ENCODE measurements at regions not wholly inside any gene's neighbourhood (a gene's known extent, or its start where the extent isn't known, plus 50 kb on each side); places are given as distances from the start of the nearest gene placed in this dataset.

DNA sequence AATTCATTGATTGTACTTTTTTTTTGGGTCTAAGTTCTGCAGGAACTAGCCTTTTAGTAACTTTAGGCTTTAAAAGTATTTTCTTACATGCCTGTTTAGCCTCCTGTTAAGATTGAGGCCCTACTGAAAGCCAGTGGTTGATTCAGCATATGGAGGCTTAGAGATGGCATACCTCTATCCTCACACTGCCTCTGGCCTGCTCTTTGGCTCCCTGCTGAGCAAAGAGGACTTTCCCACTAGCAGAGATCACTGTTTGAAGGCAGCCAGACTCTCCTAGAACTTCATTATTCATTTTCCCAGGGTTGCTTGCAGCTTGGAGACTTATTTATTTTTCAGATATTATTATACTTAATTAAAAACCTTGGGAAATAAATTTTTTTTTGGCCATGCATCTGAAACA, 405.6 kb upstream of the MEX3C start:
- no peaks in the 10 kb centered on the region for H3K27me3 ChIP-seq (ENCODE audit: control insufficient read depth, insufficient read depth, low read length, poor library complexity, severe bottlenecking)
- no peak overlapping the region for H3K27ac ChIP-seq (ENCODE audit: insufficient read depth, low read depth, low read length, poor library complexity, severe bottlenecking)
- no peak overlapping the region for H3K4me3 ChIP-seq (ENCODE audit: insufficient read depth, low read depth, low read length)

DNA sequence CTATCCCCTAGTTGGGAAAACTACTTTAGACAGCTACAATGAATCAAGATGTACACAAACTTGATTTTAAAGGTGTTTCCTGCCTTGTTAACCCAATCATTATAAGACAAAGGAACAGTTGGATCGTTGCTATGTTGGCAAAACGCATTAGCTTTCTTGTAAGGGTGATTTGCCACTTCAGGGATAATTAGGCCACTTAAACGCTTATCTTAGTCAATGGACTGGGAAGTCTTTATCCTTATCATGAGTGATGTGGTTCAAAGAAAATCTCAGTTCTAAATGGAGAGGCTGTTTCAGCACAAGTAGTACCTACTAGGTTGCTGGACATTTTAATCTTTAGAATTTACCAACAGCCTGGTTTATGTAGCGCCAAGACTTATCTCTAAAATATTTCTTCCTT, 406.1 kb upstream of the MEX3C start:
- Histone ChIP-seq H3K27me3 (ENCODE audit: control insufficient read depth, insufficient read depth, low read length, poor library complexity, severe bottlenecking) (no peaks in the 10 kb centered on the region), H3K4me1 (ENCODE audit: control insufficient read depth, insufficient read depth, low read length) (no peaks in the 10 kb centered on the region), H3K27ac (ENCODE audit: insufficient read depth, low read depth, low read length, poor library complexity, severe bottlenecking) (no peak overlapping the region), H3K9me3 (ENCODE audit: control insufficient read depth, low read length) (no peaks in the 10 kb centered on the region), H3K4me3 (ENCODE audit: insufficient read depth, low read depth, low read length) (no peak overlapping the region), H3K36me3 (ENCODE audit: control insufficient read depth, insufficient read depth, low read length) (no peaks in the 10 kb centered on the region)
- 91 to 95% methylated on average over 3 to 4 of the region's 4 CpGs for WGBS, 2 experiments

More for the DNA sequence above, 405.6 kb upstream of the MEX3C start:
- Histone ChIP-seq H3K4me1 (ENCODE audit: control insufficient read depth, insufficient read depth, low read length) (no peaks in the 10 kb centered on the region), H3K36me3 (ENCODE audit: control insufficient read depth, insufficient read depth, low read length) (no peaks in the 10 kb centered on the region), H3K9me3 (ENCODE audit: control insufficient read depth, low read length) (no peaks in the 10 kb centered on the region)

DNA sequence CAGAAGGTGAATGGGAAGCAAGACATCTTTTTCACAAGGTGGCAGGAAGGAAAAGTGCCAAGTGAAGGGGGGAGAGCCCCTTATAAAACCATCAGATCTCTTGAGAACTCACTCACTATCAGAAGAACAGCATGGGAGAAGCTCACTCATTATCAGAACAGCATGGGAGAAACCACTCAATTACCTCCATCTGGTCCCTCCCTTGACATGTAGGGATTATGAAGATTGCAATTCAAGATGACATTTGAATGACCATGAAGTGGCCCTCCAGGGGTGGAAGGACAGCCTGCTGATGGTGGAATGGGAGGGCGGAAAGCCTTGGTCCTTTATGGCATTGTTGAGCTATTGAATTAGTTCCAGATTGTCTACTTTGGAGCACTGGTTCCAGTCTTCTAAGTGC, 413.0 kb upstream of the MEX3C start:
- Histone ChIP-seq H3K36me3 (ENCODE audit: control insufficient read depth, insufficient read depth, low read length) (no peaks in the 10 kb centered on the region), H3K27me3 (ENCODE audit: control insufficient read depth, insufficient read depth, low read length, poor library complexity, severe bottlenecking) (no peaks in the 10 kb centered on the region), H3K9me3 (ENCODE audit: control insufficient read depth, low read length) (no peaks in the 10 kb centered on the region), H3K27ac (ENCODE audit: insufficient read depth, low read depth, low read length, poor library complexity, severe bottlenecking) (no peak overlapping the region), H3K4me3 (ENCODE audit: insufficient read depth, low read depth, low read length) (no peak overlapping the region), H3K4me1 (ENCODE audit: control insufficient read depth, insufficient read depth, low read length) (no peaks in the 10 kb centered on the region)
- 57 to 70% methylated on average over 1 of the region's 1 CpG for WGBS, 2 experiments

DNA sequence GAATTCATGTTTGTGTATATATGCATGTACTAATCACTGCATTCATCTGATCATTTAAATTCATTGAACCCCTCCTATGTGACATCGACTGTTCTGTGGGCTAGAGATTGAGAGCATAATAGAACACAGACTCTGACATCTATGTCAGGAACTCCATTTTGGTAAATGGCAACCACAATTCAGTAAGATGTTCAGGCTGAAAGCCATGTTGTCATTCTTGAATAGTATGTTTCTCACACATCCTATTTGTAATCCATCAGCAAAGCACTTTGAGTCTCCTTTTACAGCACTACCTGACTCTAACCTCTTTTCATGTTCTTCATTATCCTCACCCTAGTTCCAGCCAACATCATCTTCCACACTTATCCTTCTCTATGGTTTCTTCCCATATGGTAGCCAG, 413.8 kb upstream of the MEX3C start:
- Histone ChIP-seq H3K27me3 (ENCODE audit: control insufficient read depth, insufficient read depth, low read length, poor library complexity, severe bottlenecking) (no peaks in the 10 kb centered on the region), H3K27ac (ENCODE audit: insufficient read depth, low read depth, low read length, poor library complexity, severe bottlenecking) (no peak overlapping the region), H3K4me1 (ENCODE audit: control insufficient read depth, insufficient read depth, low read length) (no peaks in the 10 kb centered on the region), H3K9me3 (ENCODE audit: control insufficient read depth, low read length) (no peaks in the 10 kb centered on the region), H3K36me3 (ENCODE audit: control insufficient read depth, insufficient read depth, low read length) (no peaks in the 10 kb centered on the region), H3K4me3 (ENCODE audit: insufficient read depth, low read depth, low read length) (no peak overlapping the region)
- WGBS, 2 experiments, result 100% methylated on average over 1 of the region's 1 CpG

DNA sequence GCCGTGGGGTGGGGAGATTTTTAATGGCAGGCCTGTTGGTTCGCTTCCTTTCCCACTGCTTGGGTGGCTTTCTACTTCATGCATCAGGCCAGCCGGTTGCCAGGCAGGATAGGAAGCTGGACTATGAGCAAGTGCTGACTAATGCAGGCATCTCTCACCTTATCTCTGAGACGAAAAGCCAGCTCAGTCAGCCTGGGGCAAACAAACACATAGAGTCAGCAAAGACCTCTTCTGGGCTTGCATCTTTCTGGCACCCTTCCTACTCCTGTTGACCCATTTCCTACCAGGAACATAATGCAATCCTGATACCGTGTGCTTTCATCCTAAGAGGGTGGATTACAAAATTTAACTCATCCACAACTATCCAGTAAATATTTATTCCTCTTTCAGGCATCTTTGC, 416.6 kb upstream of the MEX3C start:
- Histone ChIP-seq H3K36me3 (ENCODE audit: control insufficient read depth, insufficient read depth, low read length) (no peaks in the 10 kb centered on the region), H3K4me1 (ENCODE audit: control insufficient read depth, insufficient read depth, low read length) (no peaks in the 10 kb centered on the region), H3K27me3 (ENCODE audit: control insufficient read depth, insufficient read depth, low read length, poor library complexity, severe bottlenecking) (no peaks in the 10 kb centered on the region), H3K27ac (ENCODE audit: insufficient read depth, low read depth, low read length, poor library complexity, severe bottlenecking) (no peak overlapping the region), H3K9me3 (ENCODE audit: control insufficient read depth, low read length) (no peaks in the 10 kb centered on the region), H3K4me3 (ENCODE audit: insufficient read depth, low read depth, low read length) (no peak overlapping the region)
- WGBS, 2 experiments, result 87 to 90% methylated on average over 5 of the region's 5 CpGs

DNA sequence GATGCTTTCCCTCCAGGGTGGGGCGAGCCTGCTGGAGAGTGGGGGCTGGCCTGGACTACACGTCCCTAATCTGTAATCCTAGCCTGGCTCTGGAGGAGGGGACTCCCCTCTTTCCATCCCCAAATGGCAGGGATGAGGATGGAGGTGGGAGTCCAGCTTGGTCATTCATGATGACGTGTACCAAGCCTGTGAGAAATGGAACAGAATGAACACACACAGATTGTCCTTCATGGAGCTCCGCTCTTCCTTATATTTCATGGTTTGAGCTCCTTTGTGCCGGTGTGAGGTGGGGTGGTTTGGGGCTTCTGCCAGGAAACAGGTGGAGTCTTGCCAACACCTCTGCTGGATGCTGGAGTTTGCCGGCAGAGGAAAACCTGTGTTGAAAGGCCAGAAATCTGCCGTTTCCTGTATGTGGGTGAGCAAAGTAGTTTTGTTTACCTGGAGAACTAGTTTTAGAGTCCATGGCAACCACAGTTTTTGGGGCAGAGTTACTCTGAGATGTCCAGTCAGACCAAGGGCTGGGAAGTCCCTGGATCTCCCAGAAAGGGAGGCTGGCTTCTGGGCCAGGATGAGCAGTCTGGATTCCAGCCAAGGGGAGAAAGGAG, 417.6 kb upstream of the MEX3C start:
- Histone ChIP-seq H3K27ac (ENCODE audit: insufficient read depth, low read depth, low read length, poor library complexity, severe bottlenecking) (no peak overlapping the region), H3K36me3 (ENCODE audit: control insufficient read depth, insufficient read depth, low read length) (no peaks in the 10 kb centered on the region), H3K4me3 (ENCODE audit: insufficient read depth, low read depth, low read length) (no peak overlapping the region), H3K4me1 (ENCODE audit: control insufficient read depth, insufficient read depth, low read length) (no peaks in the 10 kb centered on the region), H3K9me3 (ENCODE audit: control insufficient read depth, low read length) (no peaks in the 10 kb centered on the region), H3K27me3 (ENCODE audit: control insufficient read depth, insufficient read depth, low read length, poor library complexity, severe bottlenecking) (no peaks in the 10 kb centered on the region)
- WGBS, 2 experiments, result 94 to 98% methylated on average over 7 of the region's 7 CpGs

DNA sequence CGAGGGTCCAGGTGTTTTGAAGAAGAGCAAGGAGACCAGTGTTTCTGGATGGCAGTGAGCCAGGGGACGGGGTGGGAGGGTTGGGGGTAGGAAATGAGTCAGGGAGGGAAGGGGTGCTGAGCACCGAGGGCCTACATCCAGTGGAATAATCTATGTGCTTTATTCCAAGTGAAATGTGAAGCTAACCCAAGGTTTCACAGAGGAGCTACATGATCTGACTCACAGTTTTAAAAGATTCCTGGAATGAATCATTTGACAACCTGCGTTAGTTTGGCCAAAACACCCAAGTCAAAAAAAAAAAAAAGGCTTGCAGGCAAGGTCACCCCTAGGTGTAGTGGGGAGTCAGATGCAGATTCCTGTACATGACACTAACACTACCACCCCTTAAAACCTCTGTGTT, 419.7 kb upstream of the MEX3C start:
- Histone ChIP-seq H3K9me3 (ENCODE audit: control insufficient read depth, low read length) (no peaks in the 10 kb centered on the region), H3K36me3 (ENCODE audit: control insufficient read depth, insufficient read depth, low read length) (no peaks in the 10 kb centered on the region), H3K27me3 (ENCODE audit: control insufficient read depth, insufficient read depth, low read length, poor library complexity, severe bottlenecking) (no peaks in the 10 kb centered on the region), H3K27ac (ENCODE audit: insufficient read depth, low read depth, low read length, poor library complexity, severe bottlenecking) (no peak overlapping the region), H3K4me3 (ENCODE audit: insufficient read depth, low read depth, low read length) (no peak overlapping the region), H3K4me1 (ENCODE audit: control insufficient read depth, insufficient read depth, low read length) (peaks cover 10% of the 10 kb centered on the region)
- WGBS, 2 experiments, result 90 to 93% methylated on average over 4 of the region's 4 CpGs

DNA sequence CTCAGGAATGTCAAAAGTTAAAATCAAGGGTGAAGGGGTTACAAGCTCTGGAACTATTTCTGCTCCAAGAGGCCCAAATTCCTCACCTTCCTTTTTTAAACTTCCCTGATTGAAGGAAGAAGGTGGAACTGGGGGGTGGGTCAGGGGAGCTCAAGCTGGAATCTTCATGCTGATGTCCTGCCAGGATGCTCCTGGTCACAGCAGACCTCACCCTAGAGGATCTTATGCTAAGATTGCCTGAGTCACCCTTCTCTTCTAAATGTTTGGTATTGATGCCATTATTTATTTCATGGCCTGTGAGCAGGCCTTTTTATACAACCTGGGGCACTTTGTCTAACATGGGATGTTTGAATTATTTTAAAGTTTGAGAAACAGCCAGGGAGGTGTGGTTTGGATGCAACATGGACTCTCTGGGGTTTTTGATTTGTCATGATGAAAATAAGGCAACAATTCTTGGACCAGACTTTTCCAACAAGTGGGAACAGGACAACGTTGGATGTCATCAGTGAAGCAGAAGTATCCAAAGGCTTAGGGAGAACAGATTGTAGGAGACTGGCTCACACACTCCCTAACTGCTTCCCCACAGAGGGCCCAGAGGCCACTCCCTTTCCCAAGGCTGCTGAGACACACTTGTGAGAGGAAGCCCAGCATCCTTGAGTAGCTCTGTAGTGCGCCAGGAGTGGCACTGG, 420.2 kb upstream of the MEX3C start:
- H3K9me3 ChIP-seq (ENCODE audit: control insufficient read depth, low read length), result no peaks in the 10 kb centered on the region
- H3K4me3 ChIP-seq (ENCODE audit: insufficient read depth, low read depth, low read length), result no peak overlapping the region
- H3K36me3 ChIP-seq (ENCODE audit: control insufficient read depth, insufficient read depth, low read length), result no peaks in the 10 kb centered on the region
- 90 to 98% methylated on average over 2 of the region's 2 CpGs for whole genome bisulfite sequencing, 2 experiments
- no peaks in the 10 kb centered on the region for H3K27me3 ChIP-seq (ENCODE audit: control insufficient read depth, insufficient read depth, low read length, poor library complexity, severe bottlenecking)
- H3K27ac ChIP-seq (ENCODE audit: insufficient read depth, low read depth, low read length, poor library complexity, severe bottlenecking), result no peak overlapping the region
- peaks cover 15% of the 10 kb centered on the region for H3K4me1 ChIP-seq (ENCODE audit: control insufficient read depth, insufficient read depth, low read length)

DNA sequence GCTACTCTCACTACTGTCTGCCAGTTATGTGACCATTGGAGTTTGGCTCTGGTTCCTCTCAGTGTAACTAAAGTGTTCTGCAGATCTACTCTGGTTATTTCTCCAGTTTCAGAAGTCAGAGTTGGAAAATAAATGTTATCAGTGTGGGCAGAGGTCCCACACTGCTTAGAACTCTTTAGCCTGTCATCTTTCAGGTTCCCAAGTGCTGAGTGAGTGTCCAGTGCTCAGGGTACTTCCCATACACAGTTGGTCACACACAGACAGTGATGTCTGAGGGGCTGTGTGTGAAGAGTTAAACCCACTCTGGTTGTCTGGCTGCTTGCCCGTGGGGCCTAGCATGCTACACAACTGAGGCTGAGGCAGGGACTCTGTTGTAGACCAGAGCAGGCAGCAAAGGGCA, 421.8 kb upstream of the MEX3C start:
- Histone ChIP-seq H3K27ac (ENCODE audit: insufficient read depth, low read depth, low read length, poor library complexity, severe bottlenecking) (no peak overlapping the region), H3K9me3 (ENCODE audit: control insufficient read depth, low read length) (no peaks in the 10 kb centered on the region), H3K36me3 (ENCODE audit: control insufficient read depth, insufficient read depth, low read length) (no peaks in the 10 kb centered on the region), H3K4me3 (ENCODE audit: insufficient read depth, low read depth, low read length) (no peak overlapping the region), H3K4me1 (ENCODE audit: control insufficient read depth, insufficient read depth, low read length) (peaks cover 20% of the 10 kb centered on the region), H3K27me3 (ENCODE audit: control insufficient read depth, insufficient read depth, low read length, poor library complexity, severe bottlenecking) (no peaks in the 10 kb centered on the region)
- 86 to 92% methylated on average over 1 of the region's 1 CpG for WGBS, 2 experiments

DNA sequence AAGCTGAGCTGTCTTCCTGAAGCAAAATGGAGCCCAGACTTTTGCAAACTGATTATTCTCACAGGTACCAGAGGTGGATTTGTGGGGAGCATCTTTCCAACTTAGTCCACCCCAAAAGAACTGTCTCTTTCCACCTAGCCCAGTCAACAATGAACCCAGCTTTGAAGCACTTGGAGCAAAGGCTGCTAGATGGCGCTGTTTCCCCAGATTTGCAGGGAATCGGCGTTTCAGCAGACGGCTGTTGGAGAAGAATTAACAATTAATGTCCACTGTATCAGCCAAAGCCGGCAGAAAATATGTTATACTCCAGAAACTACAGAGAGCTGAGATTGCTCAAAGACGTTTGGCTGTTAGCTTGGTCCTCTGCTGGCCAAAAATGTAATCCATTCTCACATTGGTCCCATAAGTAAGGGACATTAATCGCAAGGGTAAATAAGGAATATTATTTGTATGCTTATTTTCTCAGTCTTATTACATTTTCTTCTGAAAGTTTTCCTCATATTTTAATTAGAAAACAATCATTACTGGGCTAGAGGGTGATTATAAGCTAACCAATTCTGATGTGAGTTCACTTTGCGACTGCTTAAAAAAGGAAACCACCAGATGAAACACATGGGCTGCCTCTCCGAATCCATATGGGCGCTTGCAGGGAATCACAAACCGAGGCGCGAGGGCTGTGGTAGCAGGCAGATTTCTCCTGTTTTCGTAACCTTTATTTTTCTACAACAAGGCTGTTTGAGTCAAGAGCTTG, 423.8 kb upstream of the MEX3C start:
- H3K9me3 ChIP-seq (ENCODE audit: control insufficient read depth, low read length), result no peaks in the 10 kb centered on the region
- H3K4me3 ChIP-seq (ENCODE audit: insufficient read depth, low read depth, low read length), result no peak overlapping the region
- WGBS, 2 experiments, result 24 to 26% methylated on average over 13 of the region's 14 CpGs
- no peaks in the 10 kb centered on the region for H3K27me3 ChIP-seq (ENCODE audit: control insufficient read depth, insufficient read depth, low read length, poor library complexity, severe bottlenecking)
- H3K27ac ChIP-seq (ENCODE audit: insufficient read depth, low read depth, low read length, poor library complexity, severe bottlenecking), result peak overlapping the region; percentile 38
- peaks cover 20% of the 10 kb centered on the region for H3K4me1 ChIP-seq (ENCODE audit: control insufficient read depth, insufficient read depth, low read length)
- H3K36me3 ChIP-seq (ENCODE audit: control insufficient read depth, insufficient read depth, low read length), result no peaks in the 10 kb centered on the region

All from ectodermal cell (in vitro differentiated cells).